SK-N-SH treated with all-trans-retinoic acid at 6 μM for 48 hours (cell line): ENCODE measurements at regions not wholly inside any gene's neighbourhood (a gene's known extent, or its start where the extent isn't known, plus 50 kb on each side); places are given as distances from the start of the nearest gene placed in this dataset.

Source experiments
- ARNTL ChIP-seq: fragments of 450-650 bp; formaldehyde crosslinking; IDR thresholded peaks from 2 replicates; pipeline ENCODE4 v1.5.0; 2020; ENCODE audit warnings: low read depth, mild to moderate bottlenecking, moderate library complexity, borderline replicate concordance
- CREB5 ChIP-seq: fragments of 250-450 bp; sonication (Bioruptor Pico); IDR thresholded peaks from 2 replicates; pipeline ENCODE4 v1.5.1; 2020; ENCODE audit warnings: low read depth, mild to moderate bottlenecking, moderate library complexity
- POU6F1 ChIP-seq: fragments of 250-450 bp; sonication (Bioruptor Pico); IDR thresholded peaks from 2 replicates; pipeline ENCODE4 v1.8.0; 2021; ENCODE audit warnings: low read depth, mild to moderate bottlenecking, moderate library complexity, borderline replicate concordance
- RARB ChIP-seq: fragments of 250-450 bp; sonication (Bioruptor Pico); IDR thresholded peaks from 2 replicates; pipeline ENCODE4 v1.8.0; 2021; ENCODE audit warnings: mild to moderate bottlenecking, moderate library complexity
- ZFP3 ChIP-seq: fragments of 250-450 bp; sonication (Bioruptor Pico); IDR thresholded peaks from 2 replicates; pipeline ENCODE4 v1.5.0; 2020; ENCODE audit warnings: mild to moderate bottlenecking, moderate library complexity
- ZFP30 ChIP-seq: fragments of 450-650 bp; formaldehyde crosslinking; IDR thresholded peaks from 2 replicates; pipeline ENCODE4 v1.5.0; 2022; ENCODE audit warnings: mild to moderate bottlenecking, moderate library complexity
- TF ChIP-seq, protein P1 (sequence below): fragments of 250-450 bp; sonication (Bioruptor Pico); IDR thresholded peaks from 2 replicates; pipeline ENCODE4 v1.8.0; 2020; ENCODE audit warnings: mild to moderate bottlenecking, moderate library complexity, borderline replicate concordance

DNA sequence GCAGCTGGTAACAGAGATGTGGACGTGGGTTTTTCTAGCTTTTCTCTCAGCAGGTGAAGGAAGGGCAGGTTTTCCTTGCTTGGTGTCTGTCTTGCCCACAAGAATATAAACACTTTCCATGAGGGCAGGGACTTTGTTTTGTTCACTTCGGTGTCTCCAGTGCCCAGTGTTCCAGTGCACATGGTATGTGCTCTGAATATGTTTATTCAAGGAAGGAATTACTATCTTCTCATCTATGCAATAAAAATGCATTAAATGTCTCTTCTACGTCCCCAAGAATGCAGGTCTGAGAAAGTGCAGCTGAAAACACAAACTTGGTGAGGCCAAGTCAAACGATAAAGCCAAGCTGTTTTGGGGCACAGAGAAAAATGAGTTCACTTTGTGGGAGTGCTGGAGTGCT is 56.3 kb upstream of the PLET1 start:
- TF ChIP-seq ARNTL = no peak
- TF ChIP-seq ZFP30 (CRISPR knock-in tag) = no peak
- no peak for TF ChIP-seq CREB5 (CRISPR knock-in tag)
- TF ChIP-seq RARB (CRISPR knock-in tag) = no peak
- no peak for TF ChIP-seq ZFP3 (CRISPR knock-in tag)
- TF ChIP-seq, protein P1, sequence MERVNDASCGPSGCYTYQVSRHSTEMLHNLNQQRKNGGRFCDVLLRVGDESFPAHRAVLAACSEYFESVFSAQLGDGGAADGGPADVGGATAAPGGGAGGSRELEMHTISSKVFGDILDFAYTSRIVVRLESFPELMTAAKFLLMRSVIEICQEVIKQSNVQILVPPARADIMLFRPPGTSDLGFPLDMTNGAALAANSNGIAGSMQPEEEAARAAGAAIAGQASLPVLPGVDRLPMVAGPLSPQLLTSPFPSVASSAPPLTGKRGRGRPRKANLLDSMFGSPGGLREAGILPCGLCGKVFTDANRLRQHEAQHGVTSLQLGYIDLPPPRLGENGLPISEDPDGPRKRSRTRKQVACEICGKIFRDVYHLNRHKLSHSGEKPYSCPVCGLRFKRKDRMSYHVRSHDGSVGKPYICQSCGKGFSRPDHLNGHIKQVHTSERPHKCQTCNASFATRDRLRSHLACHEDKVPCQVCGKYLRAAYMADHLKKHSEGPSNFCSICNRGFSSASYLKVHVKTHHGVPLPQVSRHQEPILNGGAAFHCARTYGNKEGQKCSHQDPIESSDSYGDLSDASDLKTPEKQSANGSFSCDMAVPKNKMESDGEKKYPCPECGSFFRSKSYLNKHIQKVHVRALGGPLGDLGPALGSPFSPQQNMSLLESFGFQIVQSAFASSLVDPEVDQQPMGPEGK (CRISPR knock-in tag) = no peak
- TF ChIP-seq POU6F1 (CRISPR knock-in tag) = no peak
